ENCODE measurements at regions not wholly inside any gene's neighbourhood (a gene's known extent, or its start where the extent isn't known, plus 50 kb on each side); places are given as distances from the start of the nearest gene placed in this dataset.

DNA sequence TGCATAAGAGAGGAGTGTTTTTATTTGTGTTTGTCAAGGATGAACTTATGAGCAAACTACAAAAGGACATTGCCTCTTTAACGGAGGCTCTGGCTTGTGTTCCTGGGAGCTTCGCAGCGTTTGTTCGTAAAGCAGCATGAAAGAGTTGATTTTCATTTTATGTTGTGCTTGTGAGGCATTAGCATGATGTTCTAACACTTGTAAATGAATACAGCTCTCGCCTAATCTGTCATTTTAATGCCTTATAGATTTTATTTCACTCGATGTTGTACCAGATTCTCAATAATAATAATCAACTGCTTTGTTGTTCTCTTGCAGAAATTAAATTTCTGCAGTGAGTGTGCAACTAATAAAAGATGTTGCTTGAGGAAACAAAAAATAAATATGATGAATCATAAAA lies 687.3 kb upstream of the FANCL start:
- ChIA-PET POLR2A (no interaction called here), CTCF (no interaction called here)

DNA sequence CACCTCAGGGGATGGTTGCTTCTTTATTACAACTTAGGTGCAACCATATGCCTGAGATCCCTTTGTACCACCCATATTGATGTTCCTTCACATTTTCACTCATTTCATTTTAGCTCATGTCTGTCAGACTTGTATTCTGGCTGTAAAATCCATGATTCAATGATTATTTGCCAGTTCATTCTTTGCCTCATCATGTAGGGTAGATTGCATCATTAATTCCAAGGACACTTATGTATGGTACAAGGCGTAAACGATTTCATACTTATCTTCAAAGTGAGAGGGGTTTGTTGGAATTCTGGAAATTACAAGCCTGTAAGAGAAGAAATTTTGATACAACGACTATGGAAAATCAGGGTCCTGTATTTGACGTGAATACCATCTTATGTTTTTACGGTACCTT lies 685.0 kb upstream of the FANCL start:
- CTCF ChIA-PET: no interaction called here
- POLR2A ChIA-PET: no interaction called here

DNA sequence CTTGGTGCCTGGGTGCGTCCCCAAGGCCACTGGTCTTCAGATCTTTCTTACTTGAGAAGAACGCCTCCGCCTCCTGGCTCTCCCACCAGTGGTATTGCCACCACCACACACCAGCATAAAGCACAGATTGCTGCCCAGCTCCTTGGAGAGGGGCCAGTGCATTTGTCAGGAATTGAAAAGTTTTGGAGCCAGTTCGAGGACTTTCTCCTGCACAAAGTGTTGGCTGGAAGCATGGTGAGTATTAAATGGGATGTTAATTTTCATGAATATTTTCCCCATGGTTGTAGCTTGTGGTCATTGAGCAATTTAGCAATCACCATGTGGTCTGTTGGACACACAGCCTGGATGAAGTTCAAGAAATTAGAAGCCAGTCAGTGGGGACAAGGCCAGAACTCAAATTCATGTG lies 684.6 kb upstream of the FANCL start:
- ChIA-PET POLR2A (no interaction called here), CTCF (no interaction called here)

DNA sequence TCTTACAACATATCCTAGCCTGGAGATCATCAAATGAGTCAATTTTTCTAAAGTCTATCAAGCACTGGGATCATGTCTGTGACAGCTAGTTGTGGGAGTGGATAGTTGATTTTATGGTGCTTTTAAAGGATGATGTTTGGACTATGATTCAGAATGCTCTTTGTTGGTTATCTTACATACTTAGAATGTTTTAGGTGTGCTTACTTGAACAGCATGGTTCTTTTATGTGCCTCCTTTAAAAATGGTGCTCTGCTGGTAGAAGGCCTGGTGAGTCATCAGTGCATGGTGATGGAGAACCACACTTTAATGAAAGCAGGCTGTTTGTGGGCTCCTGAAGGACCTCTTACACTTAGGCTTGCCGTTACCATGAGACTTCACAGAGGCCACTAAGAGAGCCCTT lies 682.7 kb upstream of the FANCL start:
- POLR2A ChIA-PET: no interaction called here

DNA sequence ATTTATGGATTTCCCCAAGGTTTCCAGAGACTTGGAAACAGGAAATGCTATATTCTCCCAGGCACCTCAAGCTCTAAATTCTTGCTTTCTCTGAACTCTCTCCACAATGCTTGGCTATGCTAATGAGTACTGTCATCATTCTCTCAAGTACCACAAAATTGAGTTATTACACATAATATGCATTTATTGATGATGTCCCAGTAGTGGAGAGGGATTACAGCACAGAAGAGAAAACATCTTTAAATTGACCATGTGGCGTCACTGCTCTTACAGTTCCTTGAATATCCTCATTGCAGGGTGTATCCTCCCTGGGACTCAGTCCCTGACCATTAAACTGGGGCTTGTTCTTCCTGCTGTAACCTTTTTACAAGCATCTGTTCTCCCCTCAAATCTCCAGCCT lies 681.1 kb upstream of the FANCL start:
- CTCF ChIA-PET: no interaction called here

More for the DNA sequence above, 682.7 kb upstream of the FANCL start:
- CTCF ChIA-PET: no interaction called here

DNA sequence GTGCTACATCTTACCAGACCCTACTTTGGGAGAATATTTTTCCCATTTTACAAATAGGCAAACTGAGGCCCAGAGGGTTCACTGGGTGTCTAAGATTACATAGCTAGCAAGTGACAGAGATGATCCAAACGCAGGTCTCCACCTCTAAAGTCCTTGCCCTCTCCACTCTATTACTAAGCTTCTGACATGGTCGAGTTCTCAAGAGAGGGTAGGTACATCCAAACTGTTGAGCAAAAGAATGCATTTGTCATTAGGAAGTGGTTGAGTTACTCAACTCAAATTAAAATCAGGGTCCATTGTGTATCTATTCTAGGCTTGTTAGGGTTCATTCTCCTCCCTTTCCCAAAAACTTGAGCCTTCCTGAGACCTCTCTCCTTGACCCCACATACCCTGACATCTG lies 680.6 kb upstream of the FANCL start:
- ChIA-PET CTCF (no interaction called here), POLR2A (no interaction called here)

More for the DNA sequence above, 681.1 kb upstream of the FANCL start:
- POLR2A ChIA-PET: no interaction called here

DNA sequence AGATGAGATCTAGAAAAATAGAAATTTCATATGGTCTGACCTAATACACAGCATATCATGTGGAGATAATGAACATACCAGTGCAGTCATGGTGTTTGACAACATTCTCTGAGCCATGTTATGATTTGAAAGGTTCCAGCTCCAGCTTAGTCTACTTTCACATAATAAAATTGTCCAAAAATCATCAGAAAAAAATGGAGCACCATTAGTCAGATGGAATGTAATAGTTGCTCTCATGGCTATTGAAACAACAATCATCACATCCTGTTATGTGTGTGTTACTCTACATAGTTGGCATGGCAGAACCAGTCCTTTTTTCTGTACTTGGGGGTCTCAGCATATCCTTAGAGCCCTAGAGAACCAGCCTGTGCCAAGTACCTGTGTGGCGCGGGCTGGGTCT lies 678.9 kb upstream of the FANCL start:
- POLR2A ChIA-PET: no interaction called here
- CTCF ChIA-PET: no interaction called here

DNA sequence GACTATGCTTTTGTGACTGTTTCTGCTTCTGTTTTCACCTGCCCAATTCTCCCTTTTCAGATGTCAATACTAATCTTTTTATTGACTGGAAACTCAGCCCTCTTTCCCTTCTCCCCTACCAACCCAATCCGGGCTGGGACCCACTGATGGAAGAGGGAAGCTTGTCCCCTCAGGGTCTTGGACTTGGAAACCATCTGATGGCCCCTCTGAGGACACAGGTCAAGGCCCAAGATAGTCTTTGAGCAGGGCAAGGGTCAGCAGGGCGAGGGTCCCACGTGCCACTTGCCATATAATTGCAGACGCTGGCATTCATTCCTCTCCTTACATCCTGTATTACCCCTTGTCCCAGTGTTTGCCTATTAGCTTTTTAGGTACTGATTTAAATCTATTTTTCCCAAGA lies 678.2 kb upstream of the FANCL start:
- CTCF ChIA-PET: no interaction called here
- POLR2A ChIA-PET: no interaction called here

DNA sequence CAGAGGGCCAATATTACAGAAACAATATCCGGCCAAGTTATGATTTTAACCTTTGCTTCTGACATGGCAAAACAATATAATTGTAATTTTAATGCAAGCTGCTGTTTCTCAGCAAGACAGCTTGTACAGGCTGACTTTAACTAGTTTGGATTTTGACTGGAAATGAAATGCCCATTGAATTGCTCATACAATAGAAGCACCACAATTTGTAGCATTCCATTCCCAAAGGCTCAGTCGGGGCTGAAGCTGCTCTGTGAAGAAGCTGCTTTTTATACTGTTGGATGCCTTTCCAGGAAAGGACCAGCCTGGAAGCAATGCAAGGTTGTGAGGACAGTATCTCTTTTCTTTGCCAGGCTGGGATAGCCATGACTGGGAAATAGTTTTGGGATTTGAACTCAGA lies 677.0 kb upstream of the FANCL start:
- ChIA-PET CTCF (no interaction called here), POLR2A (no interaction called here)

DNA sequence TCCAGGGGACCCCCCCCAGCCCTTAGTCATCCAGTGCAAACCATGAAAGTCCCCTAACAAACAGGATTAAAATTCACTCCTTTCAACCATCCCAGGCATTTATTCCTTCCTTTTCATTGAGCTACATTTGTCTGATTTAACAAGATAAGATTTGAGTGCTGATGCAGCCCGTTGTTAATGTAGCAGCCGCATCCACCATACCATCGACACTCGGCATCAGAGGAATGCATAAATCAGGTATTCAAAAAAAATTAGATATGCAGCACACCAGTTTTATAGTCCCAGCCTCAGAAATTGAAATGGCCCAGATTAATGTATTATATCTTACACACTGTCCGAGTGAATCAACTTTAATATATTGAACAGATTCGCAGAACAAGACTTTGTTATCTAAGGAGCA lies 676.5 kb upstream of the FANCL start:
- CTCF ChIA-PET: no interaction called here
- POLR2A ChIA-PET: no interaction called here

DNA sequence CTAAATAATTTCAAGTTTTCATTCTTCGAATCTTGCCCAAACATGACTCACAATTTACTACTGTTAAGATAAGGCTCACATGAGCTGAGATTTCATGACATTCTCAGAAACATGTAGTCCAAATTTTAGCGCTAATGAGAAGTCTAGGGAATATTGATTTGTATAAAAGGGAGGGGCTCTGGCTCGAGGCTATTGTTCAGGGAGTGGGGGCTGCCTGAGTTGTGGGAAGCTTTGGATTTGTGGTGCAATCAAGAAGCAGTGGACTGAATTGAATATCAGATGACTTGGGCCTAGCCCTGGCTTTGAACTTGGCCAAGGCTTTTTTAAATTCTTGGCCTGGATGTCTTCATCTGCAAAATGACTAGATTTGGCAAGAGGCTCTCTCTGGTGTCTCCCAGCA lies 674.9 kb upstream of the FANCL start:
- CTCF ChIA-PET: no interaction called here
- POLR2A ChIA-PET: no interaction called here

DNA sequence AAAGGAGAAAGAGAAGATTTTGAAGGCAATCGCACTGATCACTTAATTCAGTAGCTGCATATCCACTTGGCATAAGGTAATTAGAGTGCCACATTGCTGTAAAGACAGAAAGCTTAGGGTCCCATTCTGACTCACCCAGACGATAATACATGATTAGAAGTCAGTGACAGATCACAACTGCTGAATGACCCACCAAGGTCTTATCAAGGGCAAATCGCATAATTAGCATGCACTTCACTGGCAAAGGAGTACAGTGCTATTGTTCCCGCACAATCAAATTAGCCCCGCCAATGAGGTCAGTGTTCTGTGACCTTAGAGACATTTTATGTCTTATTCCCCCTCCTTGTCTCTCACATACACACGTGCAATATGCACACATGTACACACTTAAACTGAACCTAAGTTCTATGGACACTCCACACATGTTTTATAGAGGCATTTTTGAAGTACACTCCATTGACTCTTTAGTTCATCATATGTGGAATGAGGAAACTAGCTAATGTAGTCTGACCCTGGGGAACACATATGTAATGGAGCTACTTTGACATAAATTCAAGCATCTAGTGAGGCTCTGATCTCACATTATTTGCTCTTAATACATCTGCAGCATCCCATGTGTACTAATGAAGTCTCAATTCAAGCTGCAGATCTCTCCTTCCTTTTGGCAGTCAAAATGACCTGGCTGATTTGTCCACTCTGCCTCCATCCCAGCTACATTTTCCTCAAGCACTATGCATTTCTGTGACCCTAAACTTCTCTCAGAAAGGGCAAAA lies 673.8 kb upstream of the FANCL start:
- POLR2A ChIA-PET: no interaction called here
- CTCF ChIA-PET: no interaction called here

DNA sequence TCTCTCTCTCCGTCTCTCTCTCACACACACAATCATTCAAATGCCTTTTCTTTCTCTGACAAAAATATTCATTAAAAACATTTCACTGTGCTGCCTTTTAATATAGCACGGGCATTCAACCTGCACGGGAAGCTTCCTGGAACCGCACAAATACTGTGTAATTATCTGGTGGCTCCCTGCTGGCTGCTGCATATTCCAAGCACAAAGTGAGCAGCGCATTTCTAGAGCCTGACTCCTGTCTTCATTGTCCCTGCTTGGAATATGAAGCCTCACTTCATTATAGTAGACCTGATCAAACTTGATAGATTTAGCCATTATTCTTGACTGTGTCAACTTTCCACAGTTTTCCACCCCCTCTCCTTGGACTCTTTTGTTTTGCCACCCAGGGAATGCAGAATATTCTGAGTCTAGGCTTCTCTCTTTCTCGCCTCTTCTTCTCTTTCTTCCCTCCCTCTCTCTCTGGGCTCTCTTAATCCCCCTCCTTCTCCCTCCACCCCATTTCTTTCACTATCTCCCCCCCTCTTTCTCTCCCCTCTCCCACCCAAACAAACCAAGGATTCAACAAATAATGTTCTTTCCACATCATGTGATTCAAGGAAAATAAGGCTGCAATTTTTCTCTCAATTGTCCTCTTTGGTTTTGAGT lies 672.1 kb upstream of the FANCL start:
- ChIA-PET POLR2A (no interaction called here), CTCF (no interaction called here)

DNA sequence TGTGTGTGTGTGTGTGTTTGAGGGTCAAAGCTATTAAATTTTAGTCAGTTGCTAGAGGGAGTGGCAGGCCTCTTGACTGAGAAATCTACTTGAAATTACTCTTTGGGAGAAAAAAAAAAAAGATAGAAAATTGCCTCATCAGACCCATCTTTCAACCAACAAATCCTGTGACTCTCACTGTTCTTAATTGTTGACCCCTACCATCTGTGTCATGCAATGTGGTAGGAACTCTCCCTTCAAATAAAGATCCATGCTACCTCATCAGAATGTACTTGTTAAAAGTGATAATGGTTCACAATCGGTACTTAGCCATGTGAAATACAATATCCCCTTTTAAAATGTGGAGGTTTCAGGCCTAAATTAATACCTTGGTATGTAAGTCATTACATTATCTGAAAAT lies 670.8 kb upstream of the FANCL start:
- CTCF ChIA-PET: no interaction called here
- POLR2A ChIA-PET: no interaction called here

DNA sequence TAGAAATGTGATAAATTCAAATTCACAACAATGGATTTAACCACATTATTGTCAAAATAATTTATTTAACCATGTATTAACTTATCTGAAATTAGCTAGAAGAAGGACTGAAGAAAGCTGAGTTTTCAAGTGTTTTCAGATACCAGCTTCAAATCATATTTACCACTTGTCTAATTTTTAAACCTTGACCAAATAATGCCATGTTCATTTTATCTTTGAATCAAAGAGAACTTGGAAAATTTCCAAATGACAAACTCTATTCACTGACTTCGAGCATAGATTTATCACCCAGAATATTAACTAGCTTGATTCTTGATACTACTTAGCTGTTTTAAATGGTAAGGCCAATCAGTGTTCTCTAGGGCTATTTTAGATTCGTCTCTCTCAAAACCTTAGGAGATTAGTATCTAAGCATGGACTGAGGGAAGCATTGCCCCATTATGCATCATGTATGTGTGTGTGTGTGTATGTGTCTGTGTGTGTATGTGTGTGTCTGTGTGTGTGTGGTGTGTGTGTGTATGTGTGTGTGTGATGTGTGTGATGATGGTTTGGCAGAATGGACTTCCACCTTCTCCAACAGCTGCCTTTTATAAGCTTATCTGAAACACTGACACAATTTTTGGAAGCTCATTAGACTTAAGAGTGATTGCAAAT lies 667.5 kb upstream of the FANCL start:
- CTCF ChIA-PET: no interaction called here
- POLR2A ChIA-PET: no interaction called here

DNA sequence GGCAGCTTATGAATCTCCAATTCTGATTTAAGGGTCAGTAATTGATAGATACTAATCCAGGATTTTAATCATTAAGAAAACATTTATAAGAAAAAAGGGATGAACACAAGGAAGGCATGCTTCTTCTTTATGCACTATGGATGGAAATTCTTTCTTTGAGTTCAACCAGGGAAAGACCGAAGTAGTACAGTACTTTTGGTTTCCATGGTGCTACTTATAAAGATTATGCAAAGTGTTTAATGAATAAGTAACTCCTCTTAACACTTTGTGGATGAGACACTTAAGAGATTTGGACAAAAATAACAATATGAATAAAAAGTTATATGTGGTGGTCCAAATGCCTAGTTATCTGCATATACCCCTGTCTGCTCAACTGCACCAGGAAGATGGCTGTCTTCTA lies 666.5 kb upstream of the FANCL start:
- POLR2A ChIA-PET: no interaction called here

DNA sequence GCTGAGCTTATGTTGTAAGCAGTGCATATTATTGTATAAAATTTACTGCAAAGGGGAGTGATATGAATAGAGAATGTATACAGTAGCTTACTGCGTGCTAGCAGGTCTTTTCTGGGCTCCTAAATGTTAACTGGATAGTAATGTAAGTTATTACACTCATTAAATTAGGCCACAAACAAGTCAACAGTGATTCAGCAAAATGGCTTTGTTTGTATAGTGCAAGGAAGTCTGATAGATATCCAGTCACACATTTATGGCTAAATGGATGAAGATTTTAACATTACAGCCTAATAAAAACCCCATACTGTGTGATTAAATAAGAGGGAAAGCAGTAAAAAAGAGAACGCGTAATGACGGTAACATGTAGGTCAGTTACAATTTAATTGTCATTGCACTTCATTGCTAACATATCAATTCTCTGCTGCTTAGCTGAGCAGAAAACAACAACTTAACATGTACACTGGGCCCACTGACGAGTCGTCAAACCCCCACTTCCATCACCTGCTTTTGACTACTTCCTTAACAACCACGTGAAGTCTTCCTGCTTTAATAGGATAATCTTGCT lies 665.0 kb upstream of the FANCL start:
- ChIA-PET CTCF (no interaction called here), POLR2A (interaction anchor here (0.6 kb wide), 1 partner anchor 1152 kb away, joined by 4 read pairs; no protein-coding TSS in a partner anchor)

More for the DNA sequence above, 666.5 kb upstream of the FANCL start:
- CTCF ChIA-PET: no interaction called here

DNA sequence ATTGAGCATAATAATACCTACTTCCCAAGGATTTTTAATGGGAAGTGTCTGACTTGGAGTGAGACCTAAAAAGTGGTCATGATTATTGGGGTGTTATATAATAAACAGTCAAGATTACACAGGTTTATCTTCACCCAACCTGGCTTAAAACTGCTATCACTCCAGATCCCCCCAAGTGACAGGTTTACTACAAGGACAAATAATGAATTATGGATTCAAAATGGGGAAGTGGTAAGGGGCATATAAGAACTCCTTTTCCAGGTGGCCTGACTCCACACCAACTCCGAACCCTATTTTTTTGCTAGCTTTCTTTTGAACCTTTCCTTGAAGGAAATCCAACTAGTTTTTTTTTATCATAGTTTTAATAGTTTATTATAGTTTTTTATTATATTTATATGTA lies 663.0 kb upstream of the FANCL start:
- CTCF ChIA-PET: no interaction called here

DNA sequence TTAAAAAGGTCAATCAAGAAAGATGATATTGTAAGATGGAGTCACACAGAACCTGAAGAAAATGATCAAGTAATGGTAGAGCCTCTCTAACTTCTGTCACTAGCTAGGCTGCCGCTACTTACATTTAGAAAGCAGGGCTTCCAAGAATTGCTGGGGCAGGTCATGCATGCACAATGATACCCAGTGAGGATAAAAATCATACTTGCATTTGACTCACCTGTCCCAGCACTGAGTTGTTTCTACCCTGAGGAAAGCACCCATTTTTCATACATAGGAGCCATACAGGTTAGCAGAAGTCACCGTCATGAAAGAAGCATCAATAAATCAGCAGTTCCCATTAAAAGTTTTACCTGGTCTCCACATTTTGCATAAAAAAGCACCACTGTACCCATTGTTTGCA lies 662.3 kb upstream of the FANCL start:
- ChIA-PET CTCF (no interaction called here), POLR2A (no interaction called here)

More for the DNA sequence above, 663.0 kb upstream of the FANCL start:
- POLR2A ChIA-PET: no interaction called here

DNA sequence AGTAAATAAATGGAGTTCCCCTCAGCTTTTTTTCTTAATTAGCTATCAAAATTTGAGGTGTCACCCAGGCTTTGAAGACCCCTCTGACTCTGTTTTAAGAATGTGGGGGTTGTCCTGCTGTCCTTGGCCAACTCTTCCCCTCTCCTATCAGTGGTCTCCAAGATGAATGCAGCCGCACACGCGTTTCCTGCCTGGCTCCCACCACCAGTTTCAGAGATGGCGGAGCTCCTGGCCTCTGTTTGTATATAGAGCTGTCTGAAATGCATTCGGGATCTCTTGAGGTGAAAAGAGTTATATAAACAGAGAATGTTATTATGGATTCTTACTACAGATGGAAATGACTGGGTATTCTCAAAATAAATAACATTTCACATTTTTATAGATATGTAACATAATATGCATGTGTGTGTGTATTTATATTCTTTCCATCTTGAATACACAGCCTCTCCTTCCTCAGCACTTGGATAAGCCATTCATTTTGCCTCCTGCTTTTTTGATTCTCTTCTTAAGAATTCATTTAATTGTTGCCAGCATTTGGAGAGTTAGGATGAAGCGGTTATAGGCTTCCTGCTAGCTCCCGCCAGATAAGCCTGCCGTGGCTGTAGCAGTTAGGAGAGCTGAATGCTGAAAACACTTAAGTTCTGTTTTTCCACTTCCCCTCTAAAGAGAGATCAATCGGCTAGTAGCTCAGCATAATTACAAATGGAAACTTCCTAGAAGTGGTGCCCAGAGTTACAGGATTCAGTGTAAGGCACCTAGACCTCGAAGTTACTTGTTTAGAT lies 659.3 kb upstream of the FANCL start:
- ChIA-PET POLR2A (no interaction called here), CTCF (no interaction called here)

DNA sequence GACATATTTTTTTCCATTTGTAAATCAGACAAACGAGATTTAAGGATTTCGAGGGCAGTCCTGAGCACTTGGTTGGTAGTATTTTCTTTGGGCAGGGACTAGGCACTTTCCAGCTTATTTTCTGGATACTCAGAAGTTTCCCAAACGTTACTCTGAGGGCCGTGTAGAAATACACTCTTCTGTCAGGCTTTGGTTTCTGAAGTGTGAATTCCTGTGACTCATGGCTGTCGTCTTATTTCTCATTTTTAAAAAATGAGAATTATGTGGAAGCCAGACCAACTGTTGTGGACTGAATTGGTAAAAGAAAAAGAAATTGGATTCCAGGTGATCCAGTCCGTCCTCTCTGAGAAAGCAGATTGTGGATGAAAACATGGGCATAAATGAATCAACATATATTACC lies 658.6 kb upstream of the FANCL start:
- ChIA-PET CTCF (no interaction called here), POLR2A (no interaction called here)

All from activated CD8-positive, alpha-beta memory T cell treated with anti-CD3 and anti-CD28 coated beads for 36 hours (primary cell).